Mesenchymal stem cell (in vitro differentiated cells and primary cell): ENCODE measurements at regions not wholly inside any gene's neighbourhood (a gene's known extent, or its start where the extent isn't known, plus 50 kb on each side); places are given as distances from the start of the nearest gene placed in this dataset.

Experiments
- DNase-seq: peaks from one replicate; pipeline ENCODE4 v3.0.0-alpha.2; 2013
- H2AFZ ChIP-seq: one replicate; pipeline ENCODE4 v1.6.1; 2013; ENCODE audit warnings: low read depth, mild to moderate bottlenecking, control low read depth, inconsistent platforms, low read length, moderate library complexity
- H2AK5ac ChIP-seq: 2 replicates; pipeline ENCODE4 v1.6.1; 2013; ENCODE audit warnings: low read length, moderate library complexity, mild to moderate bottlenecking, inconsistent platforms; ENCODE audit not compliant: severe bottlenecking
- H2BK120ac ChIP-seq: one replicate; pipeline ENCODE4 v1.6.1; 2013; ENCODE audit warnings: low read depth, mild to moderate bottlenecking, inconsistent platforms, low read length, moderate library complexity
- H2BK12ac ChIP-seq, 2 experiments: one replicate each; pipeline ENCODE4 v1.6.1; 2013; ENCODE audit warnings: inconsistent platforms in 2 of 2, low read length in 2 of 2, mild to moderate bottlenecking in 2 of 2, moderate library complexity in 2 of 2, control low read depth in 1 of 2
- H2BK15ac ChIP-seq: one replicate; pipeline ENCODE4 v1.6.1; 2013; ENCODE audit warnings: mild to moderate bottlenecking, low read depth, inconsistent platforms; ENCODE audit not compliant: poor library complexity, severe bottlenecking
- H2BK5ac ChIP-seq: 2 replicates; pipeline ENCODE4 v1.6.1; 2013; ENCODE audit warnings: low read depth, mild to moderate bottlenecking, low read length, control low read depth, inconsistent platforms; ENCODE audit not compliant: poor library complexity, severe bottlenecking
- H3K14ac ChIP-seq, 2 experiments: one replicate each; pipeline ENCODE4 v1.6.1; 2013; ENCODE audit warnings: inconsistent platforms in 2 of 2, low read length in 2 of 2, control low read depth in 1 of 2, mild to moderate bottlenecking in 1 of 2, moderate library complexity in 1 of 2
- H3K18ac ChIP-seq, 2 experiments: one replicate each; pipeline ENCODE4 v1.6.1; 2013; ENCODE audit warnings: inconsistent platforms in 2 of 2, low read length in 2 of 2, control low read depth in 1 of 2, low read depth in 1 of 2, mild to moderate bottlenecking in 1 of 2
- H3K23ac ChIP-seq, 2 experiments: one replicate each; pipeline ENCODE4 v1.6.1; 2013; ENCODE audit warnings: inconsistent platforms in 2 of 2, low read length in 2 of 2, mild to moderate bottlenecking in 2 of 2, moderate library complexity in 2 of 2, control low read depth in 1 of 2
- H3K27ac ChIP-seq: 2 replicates; pipeline ENCODE4 v1.5.1; 2013; ENCODE audit warnings: mild to moderate bottlenecking, moderate library complexity, low read length, control low read depth, inconsistent platforms; ENCODE audit not compliant: poor library complexity, severe bottlenecking
- H3K27me3 ChIP-seq, 2 experiments: 2 replicates each; pipeline versions ENCODE4 v1.6.1 to v1.7.0; 2013; ENCODE audit warnings: low read length in 2 of 2, mild to moderate bottlenecking in 2 of 2, moderate library complexity in 2 of 2, control low read depth in 1 of 2, inconsistent platforms in 1 of 2; ENCODE audit not compliant: control insufficient read depth in 1 of 2, insufficient read depth in 1 of 2
- H3K36me3 ChIP-seq, 2 experiments: 2 replicates each; pipeline versions ENCODE4 v1.6.1 to v1.7.0; 2013; ENCODE audit warnings: low read length in 2 of 2, control low read depth in 1 of 2, inconsistent platforms in 1 of 2, low read depth in 1 of 2, mild to moderate bottlenecking in 1 of 2; ENCODE audit not compliant: insufficient read depth in 2 of 2, control insufficient read depth in 1 of 2
- H3K4ac ChIP-seq, 2 experiments: one replicate each; pipeline ENCODE4 v1.6.1; 2013; ENCODE audit warnings: inconsistent platforms in 2 of 2, low read length in 2 of 2, mild to moderate bottlenecking in 2 of 2, moderate library complexity in 2 of 2, control low read depth in 1 of 2, low read depth in 1 of 2
- H3K4me1 ChIP-seq: 2 replicates; pipeline ENCODE4 v1.6.1; 2013; ENCODE audit warnings: low read depth, low read length, control low read depth; ENCODE audit not compliant: control insufficient read depth, insufficient read depth
- H3K4me2 ChIP-seq: 2 replicates; pipeline ENCODE4 v1.6.1; 2013; ENCODE audit warnings: low read length, mild to moderate bottlenecking, inconsistent platforms; ENCODE audit not compliant: poor library complexity, severe bottlenecking
- H3K4me3 ChIP-seq, 2 experiments: 2 replicates each; pipeline versions ENCODE4 v1.5.1 to v1.7.0; 2013; ENCODE audit warnings: low read length in 2 of 2, mild to moderate bottlenecking in 2 of 2, control low read depth in 1 of 2, low read depth in 1 of 2; ENCODE audit not compliant: insufficient read depth in 1 of 2
- H3K79me1 ChIP-seq: replicated peaks from 2 replicates; pipeline ENCODE4 v1.6.1; 2013; ENCODE audit warnings: mild to moderate bottlenecking, control low read depth, low read length, inconsistent platforms; ENCODE audit not compliant: poor library complexity, severe bottlenecking
- H3K9ac ChIP-seq: 2 replicates; pipeline ENCODE4 v1.7.0; 2013; ENCODE audit warnings: mild to moderate bottlenecking, low read length, moderate library complexity
- H3K9me3 ChIP-seq: 2 replicates; pipeline ENCODE4 v1.7.0; 2013; ENCODE audit warnings: mild to moderate bottlenecking, low read length; ENCODE audit not compliant: control insufficient read depth
- H4K8ac ChIP-seq: one replicate; pipeline ENCODE4 v1.6.1; 2013; ENCODE audit warnings: inconsistent platforms, mild to moderate bottlenecking, low read length, moderate library complexity
- H4K91ac ChIP-seq: one replicate; pipeline ENCODE4 v1.6.1; 2013; ENCODE audit warnings: mild to moderate bottlenecking, low read length, inconsistent platforms
- WGBS: methylation state at CpG from one replicate; pipeline ENCODE4 v1.1.7; 2013; ENCODE audit warnings: mixed read lengths; 5-methylcytosine and 5-hydroxymethylcytosine counted together

GRCh38 chr13:90763476-90764150, 583.9 kb upstream of the MIR17HG start:
- no peak overlapping the region for H2AFZ ChIP-seq
- H2BK120ac ChIP-seq: no peak overlapping the region
- no peak overlapping the region for H3K4me2 ChIP-seq
- 86% methylated on average over 1 of the region's 2 CpGs for WGBS
- H3K4me1 ChIP-seq: no peaks in the 10 kb centered on the region
- H3K4ac ChIP-seq: no peak overlapping the region
- H3K4me3 ChIP-seq: no peak overlapping the region
- no peaks in the 10 kb centered on the region for H3K79me1 ChIP-seq
- H3K36me3 ChIP-seq: no peaks in the 10 kb centered on the region
- no peak overlapping the region for H2BK12ac ChIP-seq
- H3K27me3 ChIP-seq: no peaks in the 10 kb centered on the region
- no peak overlapping the region for H4K8ac ChIP-seq
- no peak overlapping the region for H4K91ac ChIP-seq
- H2BK15ac ChIP-seq: no peak overlapping the region
- no peak overlapping the region for H3K23ac ChIP-seq
- no peak for DNase-seq
- H3K27ac ChIP-seq: no peak overlapping the region
- no peak overlapping the region for H3K9ac ChIP-seq
- no peaks in the 10 kb centered on the region for H3K9me3 ChIP-seq
- H2BK5ac ChIP-seq: no peak overlapping the region
- no peak overlapping the region for H3K14ac ChIP-seq
- no peak overlapping the region for H2AK5ac ChIP-seq
- no peak overlapping the region for H3K18ac ChIP-seq

- DNase-seq: no peak
- H2AK5ac ChIP-seq: no peak overlapping the region
- no peak overlapping the region for H3K14ac ChIP-seq
- no peak overlapping the region for H3K9ac ChIP-seq
- no peak overlapping the region for H3K18ac ChIP-seq
- H2BK120ac ChIP-seq: no peak overlapping the region
- no peaks in the 10 kb centered on the region for H3K79me1 ChIP-seq
- no peak overlapping the region for H3K27ac ChIP-seq
- H3K4me2 ChIP-seq: no peak overlapping the region
- no CpG with 5 or more reads among the region's 1 CpG for WGBS
- no peak overlapping the region for H2BK5ac ChIP-seq
- no peaks in the 10 kb centered on the region for H3K9me3 ChIP-seq
- no peak overlapping the region for H2BK15ac ChIP-seq
- H4K8ac ChIP-seq: no peak overlapping the region
- no peak overlapping the region for H3K4me3 ChIP-seq
- H3K27me3 ChIP-seq: no peaks in the 10 kb centered on the region
- H3K23ac ChIP-seq: no peak overlapping the region
- no peaks in the 10 kb centered on the region for H3K36me3 ChIP-seq
- no peaks in the 10 kb centered on the region for H3K4me1 ChIP-seq
- no peak overlapping the region for H4K91ac ChIP-seq
- no peak overlapping the region for H2AFZ ChIP-seq
- H3K4ac ChIP-seq: no peak overlapping the region
- H2BK12ac ChIP-seq: no peak overlapping the region
These were observed 581.0 kb upstream of the MIR17HG start for GRCh38 chr13:90766386-90766902.

GRCh38 chr13:90768116-90768515, 579.4 kb upstream of the MIR17HG start:
- Histone ChIP-seq H2BK12ac (no peak overlapping the region), H3K27me3 (no peaks in the 10 kb centered on the region)

DNA sequence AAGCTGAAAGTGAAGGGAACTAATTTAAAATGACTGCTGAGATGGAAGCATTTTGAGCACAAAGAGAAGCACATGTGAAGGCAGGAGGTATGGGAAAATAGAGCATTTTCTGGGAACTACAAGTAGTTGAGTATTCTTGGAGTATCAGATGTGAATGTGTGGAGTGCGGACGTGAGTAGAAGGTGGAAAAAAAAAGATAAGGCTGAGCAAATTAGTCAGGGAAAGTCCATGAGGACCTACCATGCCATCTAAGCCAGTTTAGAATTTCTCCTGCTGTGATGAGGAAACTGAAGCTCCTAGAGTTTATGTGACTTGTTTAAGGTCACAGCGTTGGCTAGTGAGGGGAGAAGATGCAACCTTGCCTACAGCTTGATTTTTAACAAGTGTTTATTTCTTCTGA, 578.1 kb upstream of the MIR17HG start:
- no peak overlapping the region for H2BK120ac ChIP-seq
- H3K4me2 ChIP-seq: no peak overlapping the region
- H3K27me3 ChIP-seq: no peaks in the 10 kb centered on the region
- no peak overlapping the region for H3K14ac ChIP-seq
- no peaks in the 10 kb centered on the region for H3K79me1 ChIP-seq
- no peak overlapping the region for H4K8ac ChIP-seq
- no peaks in the 10 kb centered on the region for H3K4me1 ChIP-seq
- no peak overlapping the region for H2AFZ ChIP-seq
- no peak overlapping the region for H3K18ac ChIP-seq
- H3K23ac ChIP-seq: no peak overlapping the region
- no peak overlapping the region for H2BK12ac ChIP-seq
- H4K91ac ChIP-seq: no peak overlapping the region
- H3K4me3 ChIP-seq: no peak overlapping the region
- no peak overlapping the region for H2AK5ac ChIP-seq
- no peak overlapping the region for H3K4ac ChIP-seq
- 72% methylated on average over 3 of the region's 3 CpGs for WGBS
- H3K9ac ChIP-seq: no peak overlapping the region
- no peak overlapping the region for H2BK5ac ChIP-seq
- no peaks in the 10 kb centered on the region for H3K36me3 ChIP-seq
- no peak for DNase-seq
- no peaks in the 10 kb centered on the region for H3K9me3 ChIP-seq
- H3K27ac ChIP-seq: no peak overlapping the region
- H2BK15ac ChIP-seq: no peak overlapping the region

More at GRCh38 chr13:90768116-90768515, 579.4 kb upstream of the MIR17HG start:
- no peak overlapping the region for H2AK5ac ChIP-seq
- no peak overlapping the region for H3K4me3 ChIP-seq
- no peaks in the 10 kb centered on the region for H3K4me1 ChIP-seq
- H3K79me1 ChIP-seq: no peaks in the 10 kb centered on the region
- H3K27ac ChIP-seq: no peak overlapping the region
- no peak overlapping the region for H3K4me2 ChIP-seq
- no peak overlapping the region for H2BK120ac ChIP-seq
- H3K36me3 ChIP-seq: no peaks in the 10 kb centered on the region
- H4K8ac ChIP-seq: no peak overlapping the region
- no peak overlapping the region for H2BK15ac ChIP-seq
- DNase-seq: no peak
- H3K23ac ChIP-seq: no peak overlapping the region
- no peak overlapping the region for H3K9ac ChIP-seq
- no peak overlapping the region for H3K4ac ChIP-seq
- WGBS: 29% methylated on average over 1 of the region's 3 CpGs
- no peak overlapping the region for H2BK5ac ChIP-seq
- H4K91ac ChIP-seq: no peak overlapping the region
- H3K9me3 ChIP-seq: no peaks in the 10 kb centered on the region
- H2AFZ ChIP-seq: no peak overlapping the region
- H3K14ac ChIP-seq: no peak overlapping the region
- no peak overlapping the region for H3K18ac ChIP-seq
